CD4-positive, alpha-beta memory T cell (primary cell): ENCODE measurements at regions not wholly inside any gene's neighbourhood (a gene's known extent, or its start where the extent isn't known, plus 50 kb on each side); places are given as distances from the start of the nearest gene placed in this dataset.

Experiments
- CTCF ChIA-PET: fragments of 350-600 bp; sonication (Branson Sonifier 250); formaldehyde crosslinking; loops from one replicate; lab custom pipeline; 2021; ENCODE audit warnings: inconsistent platforms; ENCODE audit not compliant: partially characterized antibody; lab: Charles Lee
- POLR2A ChIA-PET: fragments of 350-600 bp; sonication (Branson Sonifier 250); formaldehyde crosslinking; loops from one replicate; lab custom pipeline; 2021; ENCODE audit not compliant: partially characterized antibody; lab: Charles Lee
- DNase-seq, 5 donors: peaks; one replicate each; pipeline versions ENCODE4 v3.0.0 to v3.0.0-alpha.2; 2020 to 2022; ENCODE audit warnings: mixed read lengths in 1 of 5
- H3K27ac ChIP-seq: one replicate; pipeline ENCODE4 v1.7.0; 2013; ENCODE audit warnings: low read depth, low read length
- H3K27me3 ChIP-seq: 2 replicates; pipeline ENCODE4 v1.7.0; 2013; ENCODE audit warnings: mild to moderate bottlenecking, low read length, moderate library complexity; ENCODE audit not compliant: insufficient read depth
- H3K36me3 ChIP-seq: 2 replicates; pipeline ENCODE4 v1.7.0; 2013; ENCODE audit warnings: mild to moderate bottlenecking, low read length, moderate library complexity; ENCODE audit not compliant: insufficient read depth
- H3K4me1 ChIP-seq: 2 replicates; pipeline ENCODE4 v1.7.0; 2013; ENCODE audit warnings: mild to moderate bottlenecking, low read length, moderate library complexity; ENCODE audit not compliant: insufficient read depth
- H3K4me3 ChIP-seq, 2 donors: one replicate each; pipeline ENCODE4 v1.7.0; 2013; ENCODE audit warnings: low read length in 2 of 2, mild to moderate bottlenecking in 1 of 2
- H3K9me3 ChIP-seq, 2 donors: one replicate each; pipeline ENCODE4 v1.7.0; 2013; ENCODE audit warnings: low read length in 2 of 2, control low read depth in 1 of 2; ENCODE audit not compliant: control insufficient read depth in 1 of 2
- H3K27ac Mint-ChIP-seq, 7 donors: one replicate each; pipeline ENCODE4 v1.8.0; 2020 to 2021; ENCODE audit warnings: mixed read lengths in 7 of 7, mild to moderate bottlenecking in 6 of 7, inconsistent platforms in 3 of 7, moderate library complexity in 3 of 7
- H3K27me3 Mint-ChIP-seq, 2 donors: one replicate each; pipeline ENCODE4 v1.8.0; 2020 to 2021; ENCODE audit warnings: mixed read lengths in 2 of 2
- H3K36me3 Mint-ChIP-seq, 2 donors: one replicate each; pipeline ENCODE4 v1.8.0; 2020 to 2021; ENCODE audit warnings: mixed read lengths in 2 of 2, inconsistent platforms in 1 of 2, mild to moderate bottlenecking in 1 of 2
- H3K4me1 Mint-ChIP-seq, 4 donors: one replicate each; pipeline ENCODE4 v1.8.0; 2020 to 2021; ENCODE audit warnings: mixed read lengths in 4 of 4, mild to moderate bottlenecking in 1 of 4
- H3K4me3 Mint-ChIP-seq, 8 donors: one replicate each; pipeline ENCODE4 v1.8.0; 2020 to 2021; ENCODE audit warnings: mixed read lengths in 8 of 8, mild to moderate bottlenecking in 7 of 8, moderate library complexity in 6 of 8, inconsistent platforms in 3 of 8
- H3K9me3 Mint-ChIP-seq, 8 donors: one replicate each; pipeline ENCODE4 v1.8.0; 2020 to 2021; ENCODE audit warnings: mixed read lengths in 8 of 8, mild to moderate bottlenecking in 5 of 8, inconsistent platforms in 3 of 8, moderate library complexity in 1 of 8
- intact Hi-C: fragments of 100-400 bp; cut with micrococcal nuclease; formaldehyde crosslinking; loops from one replicate; pipeline ENCODE4 v1.15.1; 2023

DNA sequence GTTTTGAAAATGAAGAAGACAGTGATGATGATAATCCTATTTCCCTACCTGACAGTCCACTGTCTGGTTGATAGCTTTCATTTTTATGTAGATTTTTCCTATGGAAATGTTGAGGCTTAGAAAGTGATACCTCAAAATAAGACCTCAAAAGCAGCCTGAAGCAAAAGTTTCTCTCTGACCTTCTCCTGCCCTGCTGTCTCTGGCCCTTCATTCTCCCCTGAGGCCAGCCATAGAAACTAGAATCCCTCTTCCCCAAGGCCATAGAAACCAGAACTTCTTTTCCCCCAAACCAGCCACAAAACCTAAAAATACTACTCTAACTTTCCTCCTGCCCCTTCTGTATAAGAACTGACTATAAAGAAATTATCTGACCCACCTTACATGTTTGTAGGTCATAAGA lies 52.6 kb upstream of the GCM1 start:
- no peak for DNase-seq
- H3K27me3 Mint-ChIP-seq, result no peaks in the 10 kb centered on the region
- CTCF ChIA-PET, result interaction anchor here (1.4 kb wide), 1 partner anchor 210 kb away, joined by 3 read pairs; no protein-coding TSS in a partner anchor
- H3K9me3 ChIP-seq, result no peaks in the 10 kb centered on the region
- POLR2A ChIA-PET, result no interaction called here
- no peaks in the 10 kb centered on the region for H3K36me3 Mint-ChIP-seq
- peak overlapping the region in 3 of 7 donors; percentile 0 to 9 (median 2) for H3K27ac Mint-ChIP-seq
- no peaks in the 10 kb centered on the region for H3K4me1 Mint-ChIP-seq
- no peak overlapping the region for H3K4me3 Mint-ChIP-seq
- no peak overlapping the region for H3K4me3 ChIP-seq
- no peaks in the 10 kb centered on the region for H3K27me3 ChIP-seq
- intact Hi-C loops, result no loop called here
- H3K9me3 Mint-ChIP-seq, result peaks cover 0 to 3% (median 0%) of the 10 kb centered on the region in 8 donors
- no peaks in the 10 kb centered on the region for H3K4me1 ChIP-seq
- no peak overlapping the region for H3K27ac ChIP-seq
- H3K36me3 ChIP-seq, result no peaks in the 10 kb centered on the region

DNA sequence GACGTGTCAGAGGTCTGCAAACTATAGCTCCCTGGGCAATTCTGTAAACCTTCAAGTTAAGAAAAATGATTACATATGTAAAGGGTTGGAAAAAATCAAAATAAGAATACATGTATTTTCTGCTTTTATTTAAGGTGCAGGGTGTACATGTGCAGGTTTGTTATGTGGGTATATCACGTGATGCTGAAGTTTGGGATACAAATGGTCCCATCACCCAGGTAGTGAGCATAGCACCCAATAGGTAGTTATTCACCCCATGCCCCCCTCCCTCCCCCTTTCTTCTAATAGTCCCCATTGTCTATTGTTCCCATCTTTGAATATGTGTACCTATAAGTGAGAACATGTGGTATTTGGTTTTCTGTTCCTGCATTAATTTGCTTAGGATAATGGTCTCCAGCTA lies 51.1 kb upstream of the GCM1 start:
- no peaks in the 10 kb centered on the region for H3K27me3 ChIP-seq
- Mint-ChIP-seq H3K4me1 (no peaks in the 10 kb centered on the region), H3K27ac (no peak overlapping the region), H3K27me3 (no peaks in the 10 kb centered on the region), H3K36me3 (no peaks in the 10 kb centered on the region), H3K9me3 (peaks cover 0 to 3% (median 0%) of the 10 kb centered on the region in 8 donors), H3K4me3 (no peak overlapping the region)
- no peak overlapping the region for H3K27ac ChIP-seq
- H3K4me1 ChIP-seq, result no peaks in the 10 kb centered on the region
- H3K9me3 ChIP-seq, result no peaks in the 10 kb centered on the region
- ChIA-PET POLR2A (no interaction called here), CTCF (interaction anchor here (0.7 to 0.9 kb wide), 2 partner anchors 26 to 486 kb away, joined by 3 read pairs; no protein-coding TSS in a partner anchor)
- intact Hi-C loops, result no loop called here
- no peak for DNase-seq
- no peak overlapping the region for H3K4me3 ChIP-seq
- no peaks in the 10 kb centered on the region for H3K36me3 ChIP-seq

DNA sequence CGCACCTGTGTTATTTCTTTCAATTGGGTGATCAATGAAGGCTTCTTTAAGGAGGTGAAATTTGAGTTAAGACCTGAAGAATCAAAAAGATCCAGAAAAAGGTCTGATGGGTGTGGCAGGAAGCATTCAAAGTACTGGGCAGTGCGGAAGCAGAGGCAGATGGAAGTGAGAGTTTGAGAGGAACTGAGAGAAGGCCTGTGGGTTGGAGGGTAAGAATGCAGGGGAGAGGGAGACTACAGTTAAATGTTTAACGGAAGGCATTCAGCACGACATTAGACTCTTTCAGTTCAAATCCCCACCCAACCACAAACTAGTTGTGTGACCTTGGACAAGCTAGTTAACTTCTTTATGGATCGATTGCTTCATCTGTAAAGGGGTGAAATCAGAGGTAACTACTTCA lies 50.5 kb upstream of the GCM1 start:
- no peaks in the 10 kb centered on the region for H3K9me3 ChIP-seq
- Mint-ChIP-seq H3K4me3 (no peak overlapping the region), H3K27ac (no peak overlapping the region), H3K9me3 (peaks cover 0 to 3% (median 0%) of the 10 kb centered on the region in 8 donors), H3K36me3 (no peaks in the 10 kb centered on the region), H3K27me3 (no peaks in the 10 kb centered on the region), H3K4me1 (no peaks in the 10 kb centered on the region)
- ChIA-PET CTCF (interaction anchor here (0.9 kb wide), 1 partner anchor 26 kb away, joined by 3 read pairs; no protein-coding TSS in a partner anchor), POLR2A (no interaction called here)
- H3K36me3 ChIP-seq, result no peaks in the 10 kb centered on the region
- H3K4me3 ChIP-seq, result no peak overlapping the region
- no peak for DNase-seq
- intact Hi-C loops, result no loop called here
- no peaks in the 10 kb centered on the region for H3K27me3 ChIP-seq
- no peak overlapping the region for H3K27ac ChIP-seq
- H3K4me1 ChIP-seq, result no peaks in the 10 kb centered on the region
